SK-N-SH (cell line): ENCODE measurements at regions not wholly inside any gene's neighbourhood (a gene's known extent, or its start where the extent isn't known, plus 50 kb on each side); places are given as distances from the start of the nearest gene placed in this dataset.

ENCODE experiments used
- CTCF ChIP-seq: fragments of 200-600 bp; sonication (generic); IDR thresholded peaks from 2 replicates; pipeline ENCODE4 v1.6.1; 2017; ENCODE audit warnings: antibody characterized with exemption, mild to moderate bottlenecking, moderate library complexity
- EP300 ChIP-seq, 2 experiments: IDR thresholded peaks; 2 replicates each; pipeline versions ENCODE4 v1.4.0 to v1.6.1; 2012; ENCODE audit warnings: borderline replicate concordance in 1 of 2, low read depth in 1 of 2, low read length in 1 of 2
- GABPA ChIP-seq: IDR thresholded peaks from 2 replicates; pipeline ENCODE4 v1.4.0; 2012; ENCODE audit warnings: low read depth, mild to moderate bottlenecking
- JUND ChIP-seq: IDR thresholded peaks from 2 replicates; pipeline ENCODE4 v1.4.0; 2012
- MXI1 ChIP-seq: IDR thresholded peaks from 2 replicates; pipeline ENCODE4 v1.6.1; 2012; ENCODE audit warnings: mild to moderate bottlenecking, low read depth, low read length, improper control_type of control experiment
- POLR2AphosphoS5 ChIP-seq: IDR thresholded peaks from 2 replicates; pipeline ENCODE4 v1.6.1; 2012; ENCODE audit warnings: low read depth, low read length
- SIN3A ChIP-seq: IDR thresholded peaks from 2 replicates; pipeline ENCODE4 v1.6.1; 2012; ENCODE audit warnings: low read depth, mild to moderate bottlenecking, low read length, moderate library complexity, borderline replicate concordance
- TCF12 ChIP-seq: IDR thresholded peaks from 2 replicates; pipeline ENCODE4 v1.4.0; 2012
- YY1 ChIP-seq: IDR thresholded peaks from 2 replicates; pipeline ENCODE4 v1.4.0; 2012; ENCODE audit warnings: low read depth, mild to moderate bottlenecking

- no peak for TF ChIP-seq JUND
- TF ChIP-seq SIN3A, result no peak
- TF ChIP-seq MXI1, result no peak
- no peak for TF ChIP-seq GABPA
- no peak for TF ChIP-seq CTCF
- no peak for TF ChIP-seq POLR2AphosphoS5
- TF ChIP-seq EP300 (IDR thresholded peaks at IDR 0.05; ENCODE audit: borderline replicate concordance in 1 of 2, low read depth in 1 of 2, low read length in 1 of 2), result no peak
- no peak for TF ChIP-seq TCF12
- no peak for TF ChIP-seq YY1
Measured at GRCh38 chr1:34364376-34364775, 187.7 kb downstream of the C1orf94 start.
